GM19467 (cell line): ENCODE measurements at regions not wholly inside any gene's neighbourhood (a gene's known extent, or its start where the extent isn't known, plus 50 kb on each side); places are given as distances from the start of the nearest gene placed in this dataset.

ENCODE experiments used
- ATAC-seq: cut with Tn5 transposase; IDR thresholded peaks from one replicate; pipeline ENCODE4 v1.9.1; 2021; ENCODE audit warnings: mild to moderate bottlenecking, moderate library complexity; ENCODE audit not compliant: unreplicated experiment

GRCh38 chr2:16150456-16151280 is 210.3 kb downstream of the MYCN start:
- no peak for ATAC-seq

GRCh38 chr2:16149349-16150243 is 209.2 kb downstream of the MYCN start:
- no peak for ATAC-seq

- no peak for ATAC-seq
These were observed 208.4 kb downstream of the MYCN start for GRCh38 chr2:16148632-16149348.

- no peak for ATAC-seq
These were observed 202.3 kb downstream of the MYCN start for GRCh38 chr2:16142383-16143361.

- ATAC-seq = no peak
These were observed 201.2 kb downstream of the MYCN start for GRCh38 chr2:16141641-16141921.

GRCh38 chr2:16140771-16141640 is 200.7 kb downstream of the MYCN start:
- no peak for ATAC-seq

- ATAC-seq = no peak
These were observed 199.6 kb downstream of the MYCN start for GRCh38 chr2:16139663-16140615.

- ATAC-seq = no peak
These were observed 198.7 kb downstream of the MYCN start for GRCh38 chr2:16138811-16139662.

- no peak for ATAC-seq
These were observed 196.9 kb downstream of the MYCN start for GRCh38 chr2:16137080-16137755.

GRCh38 chr2:16136461-16137035 is 196.2 kb downstream of the MYCN start:
- ATAC-seq = no peak

- no peak for ATAC-seq
These were observed 195.6 kb downstream of the MYCN start for GRCh38 chr2:16135913-16136310.

- no peak for ATAC-seq
These were observed 195.0 kb downstream of the MYCN start for GRCh38 chr2:16135196-16135912.

- no peak for ATAC-seq
These were observed 194.3 kb downstream of the MYCN start for GRCh38 chr2:16134436-16135165.

GRCh38 chr2:16130906-16131400 is 190.6 kb downstream of the MYCN start:
- ATAC-seq = no peak

- no peak for ATAC-seq
These were observed 190.2 kb downstream of the MYCN start for GRCh38 chr2:16130541-16130880.
